Endothelial cell of umbilical vein (primary cell): ENCODE measurements at regions not wholly inside any gene's neighbourhood (a gene's known extent, or its start where the extent isn't known, plus 50 kb on each side); places are given as distances from the start of the nearest gene placed in this dataset.

Experiments
- CTCF ChIP-seq, 2 donors: IDR thresholded peaks; 1 replicate in 1 of 2; 2 replicates in 1 of 2; pipeline ENCODE4 v1.5.1; 2011; ENCODE audit warnings: low read length in 2 of 2, mild to moderate bottlenecking in 2 of 2, moderate library complexity in 2 of 2, control low read depth in 1 of 2, inconsistent platforms in 1 of 2, low read depth in 1 of 2; ENCODE audit not compliant: insufficient read depth in 1 of 2; ENCODE audit errors: extremely low read depth in 1 of 2
- EZH2 ChIP-seq: IDR thresholded peaks from 2 replicates; pipeline ENCODE4 v1.6.1; 2012; ENCODE audit warnings: borderline replicate concordance, low read depth, mild to moderate bottlenecking, moderate library complexity, low read length, inconsistent platforms; ENCODE audit not compliant: severe bottlenecking
- JUN ChIP-seq: IDR thresholded peaks from 2 replicates; pipeline ENCODE4 v1.6.1; 2011; ENCODE audit warnings: borderline replicate concordance, low read depth; ENCODE audit not compliant: insufficient read length, insufficient read depth
- POLR2A ChIP-seq: IDR thresholded peaks from 2 replicates; pipeline ENCODE4 v1.6.1; 2012; ENCODE audit warnings: low read depth, mild to moderate bottlenecking, control low read depth, low read length
- POLR2AphosphoS5 ChIP-seq: IDR thresholded peaks from 2 replicates; pipeline ENCODE4 v1.6.1; 2012; ENCODE audit warnings: low read depth, mild to moderate bottlenecking, control low read depth, low read length, moderate library complexity; ENCODE audit not compliant: insufficient read depth
- TF ChIP-seq, protein P1 (sequence below): IDR thresholded peaks from 2 replicates; pipeline ENCODE4 v1.6.1; 2011; ENCODE audit not compliant: insufficient read depth, insufficient read length

DNA sequence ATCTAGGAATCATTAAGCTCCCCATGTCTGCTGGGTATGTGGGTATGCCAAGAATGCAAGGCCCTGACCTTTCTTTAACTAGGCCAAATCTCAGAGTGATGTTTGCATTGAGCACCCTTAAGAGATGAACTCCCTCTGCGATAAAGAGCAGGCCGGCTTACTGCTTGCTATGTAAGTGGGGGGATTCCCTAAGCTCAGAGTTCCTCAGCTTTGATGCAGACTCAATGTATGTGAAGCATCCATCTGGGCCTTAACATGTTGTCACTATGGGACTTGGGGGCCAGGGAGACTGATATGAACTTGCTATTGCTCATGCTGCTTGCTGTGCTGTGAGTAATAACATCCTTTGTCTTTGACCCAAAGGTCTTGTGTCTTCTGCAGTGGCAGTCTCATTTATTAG, 149.7 kb downstream of the C12orf75 start:
- TF ChIP-seq CTCF (IDR thresholded peaks at IDR 0.05; ENCODE audit: extremely low read depth in 1 of 2, insufficient read depth in 1 of 2, low read depth in 1 of 2, low read length in 2 of 2) (no peak), POLR2A (no peak), POLR2AphosphoS5 (peak; percentile 5), EZH2 (no peak), JUN (peak; percentile 35)
- TF ChIP-seq, protein P1, sequence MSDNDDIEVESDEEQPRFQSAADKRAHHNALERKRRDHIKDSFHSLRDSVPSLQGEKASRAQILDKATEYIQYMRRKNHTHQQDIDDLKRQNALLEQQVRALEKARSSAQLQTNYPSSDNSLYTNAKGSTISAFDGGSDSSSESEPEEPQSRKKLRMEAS: no peak
